ENCODE measurements at regions not wholly inside any gene's neighbourhood (a gene's known extent, or its start where the extent isn't known, plus 50 kb on each side); places are given as distances from the start of the nearest gene placed in this dataset.

- DNase-seq = no peak
Measured at GRCh38 chr10:10878963-10879362, 138.7 kb upstream of the CELF2 start.

- DNase-seq = no peak
Measured at GRCh38 chr10:10881117-10881813, 136.4 kb upstream of the CELF2 start.

- DNase-seq = no peak
Measured at GRCh38 chr10:10883737-10884136, 133.9 kb upstream of the CELF2 start.

- DNase-seq = no peak
Measured at GRCh38 chr10:10886861-10887531, 130.7 kb upstream of the CELF2 start.

- no peak for DNase-seq
Measured at GRCh38 chr10:10891124-10892082, 126.3 kb upstream of the CELF2 start.

GRCh38 chr10:10892290-10892875 lies 125.3 kb upstream of the CELF2 start:
- no peak for DNase-seq

- DNase-seq = no peak
Measured at GRCh38 chr10:10897400-10897799, 120.3 kb upstream of the CELF2 start.

- DNase-seq = no peak
Measured at GRCh38 chr10:10901906-10902305, 115.8 kb upstream of the CELF2 start.

GRCh38 chr10:10902951-10903350 lies 114.7 kb upstream of the CELF2 start:
- DNase-seq = no peak

- no peak for DNase-seq
Measured at GRCh38 chr10:10903620-10904019, 114.1 kb upstream of the CELF2 start.

GRCh38 chr10:10910634-10911033 lies 107.0 kb upstream of the CELF2 start:
- no peak for DNase-seq

GRCh38 chr10:10911035-10911434 lies 106.6 kb upstream of the CELF2 start:
- DNase-seq = no peak

- no peak for DNase-seq
Measured at GRCh38 chr10:10911471-10911921, 106.2 kb upstream of the CELF2 start.

- DNase-seq = no peak
Measured at GRCh38 chr10:10914144-10914543, 103.5 kb upstream of the CELF2 start.

GRCh38 chr10:10915215-10915614 lies 102.5 kb upstream of the CELF2 start:
- no peak for DNase-seq

GRCh38 chr10:10917031-10917430 lies 100.6 kb upstream of the CELF2 start:
- no peak for DNase-seq

GRCh38 chr10:10919976-10920375 lies 97.7 kb upstream of the CELF2 start:
- no peak for DNase-seq

- no peak for DNase-seq
Measured at GRCh38 chr10:10921826-10922461, 95.7 kb upstream of the CELF2 start.

GRCh38 chr10:10923029-10923651 lies 94.5 kb upstream of the CELF2 start:
- no peak for DNase-seq

GRCh38 chr10:10925667-10926066 lies 92.0 kb upstream of the CELF2 start:
- DNase-seq = no peak

GRCh38 chr10:10927608-10928007 lies 90.1 kb upstream of the CELF2 start:
- no peak for DNase-seq
